ENCODE measurements at regions not wholly inside any gene's neighbourhood (a gene's known extent, or its start where the extent isn't known, plus 50 kb on each side); places are given as distances from the start of the nearest gene placed in this dataset.

GRCh38 chr3:161558236-161558635 lies 61.6 kb downstream of the OTOL1 start:
- H3K4me1 ChIP-seq (ENCODE audit: low read length), result peaks cover 7% of the 10 kb centered on the region
- H2AFZ ChIP-seq (ENCODE audit: low read depth, low read length), result no peak overlapping the region
- H3K36me3 ChIP-seq (replicated peaks; ENCODE audit: low read depth, low read length), result no peaks in the 10 kb centered on the region
- H3K9me3 ChIP-seq (ENCODE audit: insufficient read depth, low read length), result no peaks in the 10 kb centered on the region
- no peak overlapping the region for H3K27ac ChIP-seq (ENCODE audit: low read length)
- no peak overlapping the region for H3K4me3 ChIP-seq (ENCODE audit: low read length)
- H3K4me2 ChIP-seq (ENCODE audit: low read length), result no peak overlapping the region
- TF ChIP-seq EZH2phosphoT487 (IDR thresholded peaks at IDR 0.05; ENCODE audit: low read depth), result no peak
- no peak for TF ChIP-seq CTCF (IDR thresholded peaks at IDR 0.05; ENCODE audit: low read depth, low read length)
- no peaks in the 10 kb centered on the region for H3K27me3 ChIP-seq (ENCODE audit: low read depth, low read length)
- H3K9ac ChIP-seq (ENCODE audit: low read length), result no peak overlapping the region
- H3K79me2 ChIP-seq (ENCODE audit: low read length), result no peaks in the 10 kb centered on the region
- H4K20me1 ChIP-seq (ENCODE audit: insufficient read depth, low read length), result no peaks in the 10 kb centered on the region

GRCh38 chr3:161559177-161559998 lies 62.8 kb downstream of the OTOL1 start:
- H3K4me1 ChIP-seq (ENCODE audit: low read length), result peaks cover 7% of the 10 kb centered on the region
- H3K9me3 ChIP-seq (ENCODE audit: insufficient read depth, low read length), result no peaks in the 10 kb centered on the region
- no peaks in the 10 kb centered on the region for H3K79me2 ChIP-seq (ENCODE audit: low read length)
- no peaks in the 10 kb centered on the region for H3K36me3 ChIP-seq (replicated peaks; ENCODE audit: low read depth, low read length)
- no peak overlapping the region for H3K27ac ChIP-seq (ENCODE audit: low read length)
- TF ChIP-seq EZH2phosphoT487 (IDR thresholded peaks at IDR 0.05; ENCODE audit: low read depth) (no peak), CTCF (IDR thresholded peaks at IDR 0.05; ENCODE audit: low read depth, low read length) (peak; percentile 92)
- H3K27me3 ChIP-seq (ENCODE audit: low read depth, low read length), result no peaks in the 10 kb centered on the region
- peak overlapping the region; percentile 33 for H3K4me3 ChIP-seq (ENCODE audit: low read length)
- H3K9ac ChIP-seq (ENCODE audit: low read length), result no peak overlapping the region
- H2AFZ ChIP-seq (ENCODE audit: low read depth, low read length), result no peak overlapping the region
- H4K20me1 ChIP-seq (ENCODE audit: insufficient read depth, low read length), result no peaks in the 10 kb centered on the region
- peak overlapping the region; percentile 67 for H3K4me2 ChIP-seq (ENCODE audit: low read length)

- peak overlapping the region; percentile 67 for H3K4me2 ChIP-seq (ENCODE audit: low read length)
- no peak overlapping the region for H3K27ac ChIP-seq (ENCODE audit: low read length)
- no peaks in the 10 kb centered on the region for H3K9me3 ChIP-seq (ENCODE audit: insufficient read depth, low read length)
- H3K9ac ChIP-seq (ENCODE audit: low read length), result 0 out of 2 replicates have a peak overlapping the region, but pooled peaks have one; percentile 8
- peaks cover 7% of the 10 kb centered on the region for H3K4me1 ChIP-seq (ENCODE audit: low read length)
- H2AFZ ChIP-seq (ENCODE audit: low read depth, low read length), result no peak overlapping the region
- no peaks in the 10 kb centered on the region for H3K36me3 ChIP-seq (replicated peaks; ENCODE audit: low read depth, low read length)
- no peaks in the 10 kb centered on the region for H3K27me3 ChIP-seq (ENCODE audit: low read depth, low read length)
- H3K79me2 ChIP-seq (ENCODE audit: low read length), result no peaks in the 10 kb centered on the region
- no peak for TF ChIP-seq EZH2phosphoT487 (IDR thresholded peaks at IDR 0.05; ENCODE audit: low read depth)
- TF ChIP-seq CTCF (IDR thresholded peaks at IDR 0.05; ENCODE audit: low read depth, low read length), result peak; percentile 83
- H3K4me3 ChIP-seq (ENCODE audit: low read length), result peak overlapping the region; percentile 40
- H4K20me1 ChIP-seq (ENCODE audit: insufficient read depth, low read length), result no peaks in the 10 kb centered on the region
Observed at GRCh38 chr3:161560008-161560637, 63.5 kb downstream of the OTOL1 start.

- 0 out of 2 replicates have a peak overlapping the region, but pooled peaks have one; percentile 5 for H3K4me2 ChIP-seq (ENCODE audit: low read length)
- peaks cover 12% of the 10 kb centered on the region for H3K4me1 ChIP-seq (ENCODE audit: low read length)
- H3K4me3 ChIP-seq (ENCODE audit: low read length), result no peak overlapping the region
- no peaks in the 10 kb centered on the region for H3K9me3 ChIP-seq (ENCODE audit: insufficient read depth, low read length)
- H4K20me1 ChIP-seq (ENCODE audit: insufficient read depth, low read length), result no peaks in the 10 kb centered on the region
- no peaks in the 10 kb centered on the region for H3K79me2 ChIP-seq (ENCODE audit: low read length)
- no peaks in the 10 kb centered on the region for H3K36me3 ChIP-seq (replicated peaks; ENCODE audit: low read depth, low read length)
- TF ChIP-seq EZH2phosphoT487 (IDR thresholded peaks at IDR 0.05; ENCODE audit: low read depth), result no peak
- TF ChIP-seq CTCF (IDR thresholded peaks at IDR 0.05; ENCODE audit: low read depth, low read length), result no peak
- no peak overlapping the region for H3K9ac ChIP-seq (ENCODE audit: low read length)
- no peaks in the 10 kb centered on the region for H3K27me3 ChIP-seq (ENCODE audit: low read depth, low read length)
- H3K27ac ChIP-seq (ENCODE audit: low read length), result no peak overlapping the region
- H2AFZ ChIP-seq (ENCODE audit: low read depth, low read length), result no peak overlapping the region
Observed at GRCh38 chr3:161567577-161568361, 71.2 kb downstream of the OTOL1 start.

Data from OCI-LY3 (cell line).